Breast epithelium (tissue), 4 donors: ENCODE measurements at regions not wholly inside any gene's neighbourhood (a gene's known extent, or its start where the extent isn't known, plus 50 kb on each side); places are given as distances from the start of the nearest gene placed in this dataset.
"Not testable (repeated sequence)": the region's sequence is repeated elsewhere in the genome, so short reads cannot be mapped to it uniquely, and the experiment has no call there.

Experiments
- DNase-seq, 2 donors: peaks; one replicate each; pipeline ENCODE4 v3.0.0-alpha.2; 2019; ENCODE audit warnings: low spot score in 2 of 2
- H3K27ac ChIP-seq, 2 donors: fragments of 200-600 bp; sonication (generic) in 1 of 2; one replicate each; pipeline ENCODE4 v1.5.1; 2016 to 2019; ENCODE audit warnings: mild to moderate bottlenecking in 1 of 2
- H3K27me3 ChIP-seq, 2 donors: fragments of 200-600 bp; sonication (generic) in 1 of 2; one replicate each; pipeline versions ENCODE4 v1.5.1 to v1.6.0; 2017 to 2019; ENCODE audit warnings: control low read depth in 1 of 2, mild to moderate bottlenecking in 1 of 2
- H3K36me3 ChIP-seq: fragments of 200-600 bp; one replicate; pipeline ENCODE4 v1.5.1; 2019
- H3K4me1 ChIP-seq, 2 donors: fragments of 200-600 bp; sonication (generic); one replicate each; pipeline ENCODE4 v1.5.1; 2016 to 2019; ENCODE audit warnings: control low read depth in 1 of 2
- H3K4me3 ChIP-seq, 3 donors: fragments of 200-600 bp; sonication (generic); 1 replicate in 2 of 3; 2 replicates in 1 of 3; pipeline ENCODE4 v1.5.1; 2016 to 2019; ENCODE audit warnings: mild to moderate bottlenecking in 3 of 3, moderate library complexity in 2 of 3
- H3K9me3 ChIP-seq, 2 donors: fragments of 200-600 bp; sonication (generic) in 1 of 2; one replicate each; pipeline ENCODE4 v1.5.1; 2016 to 2019; ENCODE audit warnings: control low read depth in 1 of 2
- intact Hi-C: fragments of 100-400 bp; cut with DNase I; formaldehyde crosslinking; loops from one replicate; pipeline ENCODE4 v1.15.1; 2023; ENCODE audit warnings: low total_unique reads

DNA sequence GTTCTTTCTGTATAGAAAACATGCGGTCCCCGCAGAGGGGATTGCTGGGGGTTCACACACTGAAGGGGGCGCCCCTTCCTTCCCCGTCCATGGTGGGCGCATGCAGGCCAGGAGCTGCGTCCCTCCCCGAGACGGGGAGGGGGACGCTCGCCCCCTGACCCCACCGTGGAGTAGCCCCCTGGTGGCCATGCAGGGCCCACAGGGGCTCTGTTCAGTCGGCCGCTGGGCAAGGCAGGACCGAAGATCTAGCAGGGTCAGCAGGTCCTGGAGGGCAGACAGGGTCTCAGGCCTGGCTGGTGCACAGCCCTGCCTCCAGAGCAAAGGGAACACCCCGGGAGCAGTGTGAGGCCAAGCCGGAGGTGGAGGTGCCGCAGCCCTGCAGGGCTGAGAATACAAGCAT lies 4446.4 kb upstream of the TPTE start:
- H3K4me1 ChIP-seq, H3K27me3 ChIP-seq, DNase-seq, H3K36me3 ChIP-seq, H3K9me3 ChIP-seq, H3K27ac ChIP-seq, intact Hi-C loops, H3K4me3 ChIP-seq: not testable (repeated sequence)

DNA sequence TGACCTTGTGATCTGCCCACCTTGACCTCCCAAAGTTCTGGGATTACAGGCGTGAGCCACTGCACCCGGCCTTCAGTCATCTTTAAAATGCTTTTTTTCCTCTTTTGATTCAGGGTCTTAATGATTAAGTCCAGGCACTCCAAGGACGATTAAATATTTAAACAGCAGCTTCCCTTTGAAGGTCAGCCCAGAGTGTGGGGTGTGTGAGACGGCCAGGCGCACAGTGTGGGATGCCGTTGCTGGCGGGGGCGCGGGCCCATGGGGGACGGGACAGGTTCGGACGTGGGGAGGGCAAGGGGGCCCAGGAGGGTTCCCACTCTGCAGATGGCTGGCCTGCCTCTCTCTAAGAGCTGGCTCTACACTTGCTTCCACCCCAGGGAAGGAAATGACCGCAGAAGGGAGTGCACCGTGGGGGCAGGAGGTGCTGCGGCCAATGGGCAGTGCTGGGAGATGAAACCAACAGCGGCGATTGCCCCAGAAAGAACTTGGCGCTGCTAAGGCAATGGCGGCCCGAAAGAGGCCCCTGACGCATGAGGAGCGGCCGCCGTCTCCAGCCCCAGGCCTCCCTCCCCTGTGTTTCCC lies 4445.7 kb upstream of the TPTE start:
- H3K4me1 ChIP-seq, H3K27me3 ChIP-seq, H3K4me3 ChIP-seq, H3K9me3 ChIP-seq, H3K27ac ChIP-seq, H3K36me3 ChIP-seq, intact Hi-C loops, DNase-seq: not testable (repeated sequence)

DNA sequence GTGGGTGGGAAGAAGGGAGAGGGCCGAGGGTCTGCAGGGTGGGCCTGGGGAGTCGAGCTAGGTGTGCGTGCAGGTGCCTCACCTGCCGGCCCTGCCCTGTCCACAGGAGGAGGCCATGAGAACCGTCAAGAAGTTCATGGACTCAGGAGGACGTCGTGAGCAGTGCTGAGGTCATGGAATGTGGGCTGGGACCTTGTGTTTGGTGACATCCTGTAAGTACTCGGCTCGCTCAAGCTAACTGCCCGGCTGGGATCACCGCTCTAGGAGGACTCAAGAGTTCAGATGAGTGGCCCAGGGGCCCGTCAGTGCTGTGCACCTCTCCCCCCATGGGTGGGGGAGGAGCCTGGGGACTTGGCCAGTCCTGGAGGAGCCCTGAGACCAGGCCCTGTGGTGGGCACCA lies 4444.0 kb upstream of the TPTE start:
- intact Hi-C loops, H3K36me3 ChIP-seq, H3K27me3 ChIP-seq: not testable (repeated sequence)

DNA sequence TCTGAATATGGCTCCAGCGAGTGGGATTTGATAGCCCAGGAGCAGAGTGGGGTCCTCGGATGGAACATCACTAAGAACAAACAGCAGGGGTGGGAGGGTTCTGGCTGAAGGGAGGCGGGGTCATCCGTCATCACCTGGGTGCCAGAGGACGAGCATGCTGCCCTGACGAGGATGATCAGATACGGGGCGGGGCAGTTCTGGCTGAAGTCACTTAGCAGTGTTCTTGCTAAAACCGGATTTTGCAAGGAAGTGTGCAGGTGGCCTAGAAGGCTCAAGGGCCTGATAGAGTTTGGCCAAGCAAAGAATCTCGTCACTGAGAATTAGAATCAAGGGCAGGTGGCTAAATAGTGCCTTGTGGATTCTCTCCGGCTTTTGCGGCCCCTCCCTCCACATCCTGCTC lies 4442.5 kb upstream of the TPTE start:
- H3K4me1 ChIP-seq, H3K36me3 ChIP-seq, H3K27ac ChIP-seq, H3K27me3 ChIP-seq, H3K4me3 ChIP-seq, intact Hi-C loops, H3K9me3 ChIP-seq, DNase-seq: not testable (repeated sequence)

More for the DNA sequence above, 4444.0 kb upstream of the TPTE start:
- H3K4me1 ChIP-seq, H3K27ac ChIP-seq, H3K9me3 ChIP-seq, H3K4me3 ChIP-seq, DNase-seq: not testable (repeated sequence)

DNA sequence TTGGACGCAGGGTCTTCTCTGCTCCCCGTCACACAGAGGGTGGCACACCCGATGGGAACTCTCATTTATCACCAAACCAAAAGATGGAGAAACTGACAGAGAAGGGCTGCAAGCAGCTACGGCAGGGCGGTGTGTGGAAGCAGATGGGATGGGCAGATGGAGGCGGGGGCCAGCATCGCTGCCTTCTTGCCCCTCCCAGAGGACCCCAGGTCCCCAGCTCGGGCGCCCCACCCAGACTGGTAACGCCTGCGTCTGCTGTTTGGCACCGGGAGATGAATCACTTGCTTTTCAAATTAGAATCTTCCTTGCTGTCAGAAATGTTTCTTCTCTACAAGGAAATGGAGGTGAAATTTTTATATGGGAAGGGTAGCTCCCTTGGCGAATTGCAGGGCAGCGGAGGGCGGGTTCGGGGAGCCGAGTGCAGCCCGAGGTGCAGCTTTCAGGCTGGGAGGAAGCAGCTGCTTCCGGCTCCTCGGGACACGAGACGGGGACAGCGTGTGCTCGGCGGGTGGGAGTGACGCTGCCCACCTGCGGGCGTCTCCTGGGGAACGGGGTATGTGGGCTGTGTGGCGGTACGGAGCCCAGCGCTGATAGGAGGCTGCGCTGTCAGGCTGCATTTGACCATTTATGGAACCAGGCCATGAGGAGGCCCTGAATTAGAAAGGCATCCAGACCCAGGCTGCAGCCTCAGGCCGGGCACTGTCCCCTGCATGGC lies 4440.3 kb upstream of the TPTE start:
- H3K4me3 ChIP-seq, H3K27me3 ChIP-seq, H3K4me1 ChIP-seq, H3K36me3 ChIP-seq, DNase-seq, H3K27ac ChIP-seq, intact Hi-C loops, H3K9me3 ChIP-seq: not testable (repeated sequence)

DNA sequence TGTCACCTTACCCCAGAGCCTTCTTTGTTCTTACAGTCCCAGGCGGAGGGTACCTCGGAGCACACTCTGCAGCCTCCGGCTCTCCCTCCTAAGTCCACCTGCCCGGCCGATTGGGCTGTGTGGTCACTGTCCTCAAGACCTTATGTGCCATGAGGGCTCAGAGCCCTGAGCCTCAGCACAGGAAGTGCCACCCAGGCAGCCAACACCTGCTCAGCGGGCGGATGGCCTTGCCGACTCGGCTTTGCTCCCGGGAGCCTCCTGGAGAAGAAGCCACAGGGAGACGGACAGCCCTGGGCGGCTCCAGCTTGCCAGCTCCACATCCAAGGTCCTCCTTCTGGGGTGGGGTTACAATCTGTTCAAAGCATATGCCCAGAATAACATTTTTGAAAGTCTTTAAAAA lies 4439.2 kb upstream of the TPTE start:
- H3K4me3 ChIP-seq, H3K9me3 ChIP-seq, H3K36me3 ChIP-seq, H3K27me3 ChIP-seq, H3K4me1 ChIP-seq, DNase-seq, H3K27ac ChIP-seq, intact Hi-C loops: not testable (repeated sequence)

DNA sequence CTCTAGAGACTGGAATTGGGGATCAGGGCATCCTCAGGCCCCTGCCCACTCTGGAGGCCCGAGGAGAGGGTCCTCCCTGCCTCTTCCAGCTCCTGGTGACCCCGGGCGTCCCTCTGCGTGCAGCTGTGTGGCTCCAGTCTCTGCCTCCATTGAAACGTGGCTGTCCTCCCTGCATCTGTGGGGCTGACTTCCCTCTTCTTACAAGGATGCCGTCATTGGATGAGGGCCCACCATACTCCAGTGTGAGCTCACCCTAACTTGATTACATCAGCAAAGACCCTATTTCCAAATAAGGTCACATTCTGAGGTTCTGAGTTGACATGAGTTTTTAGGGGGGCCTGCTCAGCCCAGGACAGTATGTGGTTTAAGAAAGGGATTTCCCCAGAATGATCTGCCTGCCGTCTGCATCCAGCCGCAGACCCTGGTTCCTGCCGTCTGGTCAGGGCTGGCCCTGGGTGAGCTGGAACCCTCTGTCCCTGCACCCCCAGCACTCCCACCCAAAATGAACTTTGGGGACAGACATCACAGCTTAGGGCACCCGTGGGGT lies 4437.7 kb upstream of the TPTE start:
- H3K27ac ChIP-seq, H3K9me3 ChIP-seq, H3K27me3 ChIP-seq, DNase-seq, H3K4me3 ChIP-seq, intact Hi-C loops, H3K36me3 ChIP-seq, H3K4me1 ChIP-seq: not testable (repeated sequence)

DNA sequence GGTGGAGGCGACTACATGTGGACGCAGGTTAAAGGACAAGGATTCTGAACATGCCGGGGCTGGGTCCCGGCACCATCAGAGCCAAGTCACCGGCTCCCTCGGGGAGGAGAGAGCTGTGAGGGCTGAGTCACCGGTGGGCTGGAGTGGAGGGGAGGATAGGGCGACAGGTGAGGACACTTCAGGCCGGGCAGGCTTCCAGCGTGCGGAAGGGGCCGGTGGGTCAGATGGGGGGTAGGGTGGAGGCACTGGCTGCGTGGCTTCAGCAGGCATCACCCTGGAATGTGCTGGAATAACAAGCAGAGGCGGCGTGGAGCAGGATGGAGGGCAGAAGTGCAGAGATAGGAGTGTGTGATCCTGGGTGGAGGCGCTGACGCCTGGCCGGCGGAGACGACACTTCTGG lies 4435.3 kb upstream of the TPTE start:
- H3K4me3 ChIP-seq, H3K27me3 ChIP-seq, intact Hi-C loops, DNase-seq, H3K9me3 ChIP-seq, H3K36me3 ChIP-seq, H3K27ac ChIP-seq, H3K4me1 ChIP-seq: not testable (repeated sequence)

DNA sequence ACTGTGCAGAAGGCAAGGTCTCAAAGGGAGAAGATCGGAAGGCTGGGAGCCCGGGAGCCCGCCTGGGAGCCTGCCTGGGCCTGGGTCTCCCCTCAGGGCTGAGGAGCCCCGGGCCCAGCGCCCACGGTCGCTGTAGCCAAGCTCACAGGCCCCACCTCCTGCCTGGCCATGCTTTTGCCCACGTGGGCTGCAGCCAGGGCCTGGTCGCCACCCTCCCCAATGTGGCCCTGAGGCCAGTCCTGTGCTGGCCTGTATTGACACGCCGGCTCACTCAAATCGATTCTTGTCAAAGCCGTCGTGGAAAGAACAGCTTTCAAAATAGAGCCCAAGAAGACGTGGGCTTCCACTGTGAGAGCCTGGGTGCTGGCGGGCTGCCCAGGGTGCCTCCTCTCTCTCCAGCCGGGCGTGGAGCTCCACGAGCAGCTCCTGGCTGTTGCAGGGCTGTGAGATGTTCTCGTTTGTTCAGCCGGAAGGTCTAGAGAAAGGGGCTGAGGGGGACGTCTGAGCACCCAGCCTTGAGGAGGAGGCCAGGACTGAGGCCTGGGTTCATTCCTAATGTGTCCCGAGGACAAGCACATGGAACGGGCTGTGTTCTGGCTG lies 4433.7 kb upstream of the TPTE start:
- H3K9me3 ChIP-seq, H3K27ac ChIP-seq, H3K4me1 ChIP-seq, H3K4me3 ChIP-seq, H3K27me3 ChIP-seq, H3K36me3 ChIP-seq, intact Hi-C loops, DNase-seq: not testable (repeated sequence)

DNA sequence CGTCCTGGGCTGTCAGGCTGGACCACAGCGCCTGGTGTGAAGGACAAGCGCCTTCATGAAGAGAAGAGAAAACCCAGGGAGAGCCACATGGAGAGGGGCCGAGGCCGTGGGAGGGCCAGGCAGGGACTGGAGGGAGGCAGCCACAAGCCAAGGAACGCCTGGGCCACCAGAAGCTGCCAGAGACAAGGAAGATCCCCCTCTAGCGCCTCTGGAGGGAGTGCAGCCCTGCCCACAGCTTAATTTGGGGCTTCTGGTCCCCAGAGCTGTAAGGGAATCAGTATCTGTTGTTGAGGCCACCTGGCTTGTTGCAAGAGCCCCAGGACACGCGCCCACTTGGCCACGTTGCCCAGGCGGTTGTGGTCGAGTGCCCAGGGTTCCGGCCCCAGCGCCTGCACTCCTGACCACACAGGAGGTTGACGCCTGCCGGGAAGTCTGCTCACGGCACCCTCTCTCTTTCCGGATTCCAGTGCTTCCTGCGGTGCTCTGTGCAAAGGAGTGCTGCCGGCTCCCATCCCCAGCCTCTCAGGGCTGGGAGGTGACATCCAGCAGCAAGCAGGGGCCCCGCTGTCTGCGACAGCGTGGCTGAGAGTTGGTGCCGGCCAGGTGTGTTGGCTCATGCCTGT lies 4431.0 kb upstream of the TPTE start:
- intact Hi-C loops, H3K4me3 ChIP-seq: not testable (repeated sequence)

DNA sequence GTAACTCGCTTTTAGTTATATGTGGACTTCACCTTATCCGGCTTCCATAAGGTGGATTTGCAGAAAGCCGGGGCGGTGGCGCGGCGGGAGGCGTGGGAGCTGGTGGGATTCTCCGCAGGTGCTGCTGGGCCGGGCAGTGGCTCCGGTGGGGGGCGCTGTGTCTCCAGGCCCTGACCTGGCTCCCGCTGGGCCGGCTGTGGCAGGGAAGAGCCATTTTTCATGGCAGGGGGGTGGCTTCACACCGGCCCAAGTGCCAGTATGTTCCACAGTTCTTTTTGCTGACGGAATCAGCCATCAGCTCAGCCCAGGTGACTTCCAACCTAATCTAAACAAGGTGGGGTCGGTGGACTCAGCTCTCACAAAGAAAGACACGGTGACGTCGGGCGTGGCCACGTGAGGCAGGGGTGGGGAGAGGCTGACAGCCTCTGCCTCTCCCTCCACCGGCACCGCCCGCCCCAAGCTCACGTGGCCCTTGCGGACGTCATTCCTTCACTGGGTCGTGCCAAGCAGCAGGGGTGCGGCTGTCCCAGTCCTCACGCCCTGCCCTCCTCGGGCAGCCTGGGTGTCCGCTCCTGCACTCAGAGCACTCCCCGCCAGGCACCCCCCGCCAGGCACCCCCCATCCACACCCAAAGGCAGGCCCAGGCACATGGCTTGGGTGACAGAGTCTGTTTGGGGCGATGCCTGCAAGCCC lies 4429.9 kb upstream of the TPTE start:
- H3K36me3 ChIP-seq, DNase-seq, H3K9me3 ChIP-seq, intact Hi-C loops, H3K27ac ChIP-seq, H3K4me3 ChIP-seq, H3K27me3 ChIP-seq, H3K4me1 ChIP-seq: not testable (repeated sequence)

More for the DNA sequence above, 4431.0 kb upstream of the TPTE start:
- not testable (repeated sequence) for H3K36me3 ChIP-seq, H3K27ac ChIP-seq, H3K27me3 ChIP-seq, H3K4me1 ChIP-seq, H3K9me3 ChIP-seq, DNase-seq

DNA sequence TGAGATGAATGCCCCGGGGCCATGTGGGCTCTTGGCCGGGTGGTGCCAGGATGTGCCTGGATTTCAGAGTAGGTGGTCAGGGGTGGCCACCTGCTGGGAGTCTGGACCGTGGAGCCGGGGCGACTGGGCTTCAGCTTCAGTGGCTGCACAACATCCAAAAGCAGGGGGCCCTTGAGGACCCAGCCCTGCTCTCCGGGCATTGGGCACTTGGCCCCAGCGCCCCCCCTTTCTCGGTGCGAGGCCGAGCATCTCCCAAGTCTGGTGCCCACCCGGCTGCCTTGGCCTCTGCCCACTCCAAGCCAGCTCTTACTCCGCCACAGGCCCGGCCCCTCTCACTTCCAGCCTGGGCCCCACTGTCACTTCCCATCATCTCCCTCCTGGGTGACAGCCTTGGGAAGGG lies 4429.0 kb upstream of the TPTE start:
- DNase-seq, H3K27ac ChIP-seq, intact Hi-C loops: not testable (repeated sequence)

DNA sequence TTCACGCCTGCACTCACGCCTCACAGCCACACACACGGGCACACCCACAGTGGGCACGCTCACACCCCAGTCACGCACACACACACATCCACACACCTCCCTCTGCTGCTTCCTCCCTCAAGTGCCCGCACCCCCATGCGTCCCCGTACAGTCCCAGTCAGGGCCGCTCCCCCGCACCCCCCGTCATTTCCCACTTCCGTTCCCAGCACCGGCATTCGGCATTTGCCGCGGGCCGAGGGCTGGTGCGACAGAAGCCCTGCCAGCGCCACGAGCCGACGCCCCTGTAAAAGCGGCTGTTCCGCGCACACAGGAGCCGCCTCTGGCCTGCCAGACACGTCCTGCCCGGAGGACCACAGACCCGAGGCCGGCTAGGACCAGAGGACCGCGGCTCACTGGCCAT lies 4428.0 kb upstream of the TPTE start:
- intact Hi-C loops, H3K27me3 ChIP-seq, H3K27ac ChIP-seq, H3K9me3 ChIP-seq, H3K4me1 ChIP-seq, H3K36me3 ChIP-seq, H3K4me3 ChIP-seq: not testable (repeated sequence)
- DNase-seq: peak in 1 of 2 donors; percentile 18

More for the DNA sequence above, 4429.0 kb upstream of the TPTE start:
- not testable (repeated sequence) for H3K27me3 ChIP-seq, H3K4me3 ChIP-seq, H3K36me3 ChIP-seq, H3K4me1 ChIP-seq, H3K9me3 ChIP-seq
